22Rv1 (cell line): ENCODE measurements at regions not wholly inside any gene's neighbourhood (a gene's known extent, or its start where the extent isn't known, plus 50 kb on each side); places are given as distances from the start of the nearest gene placed in this dataset.

Source experiments
- H3K27ac ChIP-seq: fragments of 450-650 bp; 2 replicates; pipeline ENCODE4 v1.5.1; 2017
- ZFX ChIP-seq: fragments of 450-650 bp; IDR thresholded peaks from 2 replicates; pipeline ENCODE4 v1.6.1; 2017; ENCODE audit warnings: antibody characterized with exemption, borderline replicate concordance
- TF ChIP-seq, protein P1 (sequence below): fragments of 450-650 bp; IDR thresholded peaks from 2 replicates; pipeline ENCODE4 v1.5.1; 2017; ENCODE audit warnings: mild to moderate bottlenecking

DNA sequence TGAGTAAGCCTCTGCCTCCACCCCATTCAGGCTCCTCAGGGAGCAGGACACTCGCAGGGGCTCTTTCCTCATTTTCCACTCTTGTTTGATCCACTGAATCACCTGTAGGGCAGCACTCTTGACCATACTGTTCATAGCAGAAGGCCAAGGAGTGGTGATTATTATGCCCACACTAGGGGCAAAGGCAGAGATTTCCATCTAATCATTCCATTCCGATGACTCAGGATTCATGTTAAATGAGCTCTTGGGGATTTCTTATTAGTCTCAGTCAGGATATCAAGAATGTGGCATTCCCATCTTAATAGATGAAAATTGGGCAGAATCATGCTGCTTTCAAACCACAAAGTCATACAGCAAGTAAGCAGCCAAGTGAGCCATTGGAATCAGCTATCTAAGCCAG is 101.9 kb upstream of the MOCS1 start:
- H3K27ac ChIP-seq = no peak overlapping the region
- TF ChIP-seq, protein P1, sequence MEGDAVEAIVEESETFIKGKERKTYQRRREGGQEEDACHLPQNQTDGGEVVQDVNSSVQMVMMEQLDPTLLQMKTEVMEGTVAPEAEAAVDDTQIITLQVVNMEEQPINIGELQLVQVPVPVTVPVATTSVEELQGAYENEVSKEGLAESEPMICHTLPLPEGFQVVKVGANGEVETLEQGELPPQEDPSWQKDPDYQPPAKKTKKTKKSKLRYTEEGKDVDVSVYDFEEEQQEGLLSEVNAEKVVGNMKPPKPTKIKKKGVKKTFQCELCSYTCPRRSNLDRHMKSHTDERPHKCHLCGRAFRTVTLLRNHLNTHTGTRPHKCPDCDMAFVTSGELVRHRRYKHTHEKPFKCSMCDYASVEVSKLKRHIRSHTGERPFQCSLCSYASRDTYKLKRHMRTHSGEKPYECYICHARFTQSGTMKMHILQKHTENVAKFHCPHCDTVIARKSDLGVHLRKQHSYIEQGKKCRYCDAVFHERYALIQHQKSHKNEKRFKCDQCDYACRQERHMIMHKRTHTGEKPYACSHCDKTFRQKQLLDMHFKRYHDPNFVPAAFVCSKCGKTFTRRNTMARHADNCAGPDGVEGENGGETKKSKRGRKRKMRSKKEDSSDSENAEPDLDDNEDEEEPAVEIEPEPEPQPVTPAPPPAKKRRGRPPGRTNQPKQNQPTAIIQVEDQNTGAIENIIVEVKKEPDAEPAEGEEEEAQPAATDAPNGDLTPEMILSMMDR = no peak
- TF ChIP-seq ZFX = no peak

DNA sequence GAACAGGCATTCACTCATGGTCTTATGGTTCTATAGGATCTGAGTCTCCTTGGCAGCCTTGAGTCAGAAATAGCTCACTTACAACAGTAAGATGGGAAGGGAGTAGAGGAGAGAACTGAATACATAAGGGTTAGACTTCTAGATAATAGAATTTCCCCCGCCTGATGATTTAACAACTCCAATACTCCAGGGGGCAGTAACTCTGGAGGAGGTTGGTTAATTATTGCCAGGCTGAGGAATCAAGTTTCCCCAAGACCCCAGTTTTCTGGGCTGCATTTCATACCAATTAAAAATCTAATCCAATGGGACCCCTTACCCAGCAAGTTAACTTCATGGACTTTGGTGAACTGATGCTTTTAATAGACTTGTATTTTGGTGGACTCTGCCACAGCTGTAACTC is 94.2 kb upstream of the MOCS1 start:
- H3K27ac ChIP-seq = no peak overlapping the region
- TF ChIP-seq, protein P1 = no peak
- no peak for TF ChIP-seq ZFX

DNA sequence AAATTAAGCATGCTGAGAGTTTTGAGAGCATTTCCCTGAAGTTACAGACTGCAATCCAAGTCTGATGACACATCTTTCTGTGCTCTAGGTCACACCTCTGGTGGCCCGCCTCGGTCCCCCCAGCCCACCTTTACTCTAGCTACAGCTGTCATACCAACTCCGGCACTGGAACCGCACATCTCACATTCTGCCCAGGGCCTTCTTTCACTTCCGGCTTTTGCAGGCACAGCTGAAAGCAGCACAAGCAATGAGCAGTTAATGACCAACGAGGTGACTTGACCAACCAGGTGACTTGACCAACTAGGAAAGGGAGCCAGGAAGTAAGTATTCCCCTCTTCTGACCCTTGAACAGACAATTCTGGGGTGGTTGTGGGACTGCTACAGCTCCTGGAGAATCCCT is 88.6 kb upstream of the MOCS1 start:
- TF ChIP-seq, protein P1 = no peak
- TF ChIP-seq ZFX = no peak
- no peak overlapping the region for H3K27ac ChIP-seq

DNA sequence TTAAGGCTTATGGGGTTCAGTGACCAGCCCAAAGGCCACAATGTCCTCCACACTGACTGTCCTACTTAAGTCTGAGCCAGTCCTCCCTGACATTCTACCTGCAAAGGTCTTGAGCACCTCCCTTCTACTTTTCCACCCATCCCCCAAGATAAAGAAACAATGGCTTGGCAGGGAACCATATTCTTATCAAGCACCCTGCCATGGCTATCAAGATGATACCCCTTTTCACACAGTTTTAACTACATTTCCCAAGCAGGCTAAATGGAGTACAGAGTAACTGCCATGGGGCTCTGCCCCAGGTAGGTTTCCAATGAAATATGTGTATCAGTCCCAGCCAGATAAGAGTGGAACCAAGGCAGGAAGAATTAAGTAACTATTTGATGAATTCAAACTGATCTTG is 85.9 kb upstream of the MOCS1 start:
- no peak for TF ChIP-seq ZFX
- TF ChIP-seq, protein P1 = no peak

DNA sequence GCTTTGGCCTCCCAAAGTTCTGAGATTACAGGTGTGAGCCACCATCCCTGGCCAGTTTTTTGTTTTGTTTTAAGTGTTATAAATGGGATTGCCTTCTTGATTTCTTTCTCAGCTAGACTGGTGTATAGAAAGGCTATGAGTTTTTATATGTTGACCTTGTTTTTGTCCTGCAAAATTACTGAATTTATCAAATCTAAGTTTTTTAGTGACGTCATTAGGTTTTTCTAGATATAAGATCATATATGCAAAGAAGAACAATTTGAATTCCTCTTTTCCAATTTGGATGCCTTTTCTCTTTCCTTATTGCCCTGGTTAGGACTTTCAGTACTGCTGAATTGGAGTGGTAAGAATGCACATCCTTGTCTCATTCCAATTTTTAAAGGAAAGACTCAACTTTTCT is 81.3 kb upstream of the MOCS1 start:
- no peak for TF ChIP-seq ZFX
- TF ChIP-seq, protein P1 = no peak
- no peak overlapping the region for H3K27ac ChIP-seq

More for the DNA sequence above, 85.9 kb upstream of the MOCS1 start:
- H3K27ac ChIP-seq = no peak overlapping the region

DNA sequence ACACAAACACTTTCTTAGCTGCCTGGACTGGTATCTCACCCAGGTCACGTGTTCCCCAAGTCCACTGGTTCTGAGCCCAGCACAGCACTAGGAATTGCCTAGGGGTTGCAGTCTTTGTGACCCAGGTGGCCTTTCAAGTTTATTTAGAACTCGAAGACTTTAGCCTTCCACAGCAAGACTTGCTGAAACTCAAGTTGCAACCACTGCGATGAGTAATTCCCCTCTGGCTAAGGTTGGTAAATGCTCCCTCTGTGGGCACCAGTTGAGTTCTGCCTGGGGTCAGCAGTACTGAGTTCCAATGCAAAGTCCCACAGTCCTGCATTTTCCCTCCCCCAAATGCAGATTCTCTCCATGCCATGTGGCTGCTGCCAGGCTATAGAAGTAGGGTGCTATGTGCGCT is 77.6 kb upstream of the MOCS1 start:
- TF ChIP-seq, protein P1 = no peak
- no peak for TF ChIP-seq ZFX
- H3K27ac ChIP-seq = no peak overlapping the region

DNA sequence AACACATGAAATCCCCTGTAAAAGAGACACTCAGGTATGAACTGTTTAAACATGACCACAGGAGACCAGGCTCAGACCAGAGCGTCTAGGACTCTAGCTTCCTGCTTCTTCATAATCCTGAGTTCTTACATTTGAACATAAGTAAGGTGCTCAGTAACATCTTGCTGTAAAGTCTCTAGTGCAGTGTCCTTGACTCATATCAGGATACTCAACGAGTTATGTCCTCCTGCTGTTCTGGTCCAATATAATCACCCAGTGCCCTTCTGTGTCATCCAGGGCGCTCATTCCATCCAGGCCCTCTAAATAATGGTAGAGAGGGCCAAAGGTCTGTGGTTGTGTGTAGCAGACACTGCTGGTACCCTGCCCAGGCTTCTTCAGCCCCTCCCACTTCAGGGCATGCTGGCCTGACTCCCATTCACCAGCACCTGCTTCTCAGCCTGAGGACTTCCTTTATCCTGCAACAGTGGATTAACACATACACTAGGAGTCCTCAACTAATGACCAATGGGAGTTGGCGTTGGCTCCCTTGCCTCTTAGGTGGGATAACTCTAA is 66.8 kb upstream of the MOCS1 start:
- H3K27ac ChIP-seq = no peak overlapping the region
- TF ChIP-seq, protein P1 = no peak
- no peak for TF ChIP-seq ZFX
